HUES64 (cell line): ENCODE measurements at regions not wholly inside any gene's neighbourhood (a gene's known extent, or its start where the extent isn't known, plus 50 kb on each side); places are given as distances from the start of the nearest gene placed in this dataset.

Experiments
- H3K27ac ChIP-seq: 2 replicates; pipeline ENCODE4 v1.7.0; 2013; ENCODE audit warnings: low read depth, low read length, inconsistent platforms
- H3K27me3 ChIP-seq: 2 replicates; pipeline ENCODE4 v1.6.1; 2013; ENCODE audit warnings: mild to moderate bottlenecking, low read length; ENCODE audit not compliant: insufficient read depth
- H3K36me3 ChIP-seq: 2 replicates; pipeline ENCODE4 v1.6.1; 2013; ENCODE audit warnings: mild to moderate bottlenecking, low read length; ENCODE audit not compliant: insufficient read depth
- H3K4me1 ChIP-seq: 2 replicates; pipeline ENCODE4 v1.6.1; 2013; ENCODE audit warnings: mild to moderate bottlenecking, low read length, moderate library complexity; ENCODE audit not compliant: insufficient read depth
- H3K4me3 ChIP-seq: 2 replicates; pipeline ENCODE4 v1.5.1; 2013; ENCODE audit warnings: mild to moderate bottlenecking, low read length, moderate library complexity
- H3K9ac ChIP-seq: 2 replicates; pipeline ENCODE4 v1.6.1; 2013; ENCODE audit warnings: mild to moderate bottlenecking, low read depth, low read length
- H3K9me3 ChIP-seq: 2 replicates; pipeline ENCODE4 v1.6.1; 2013; ENCODE audit warnings: low read depth, low read length; ENCODE audit not compliant: insufficient read depth
- WGBS: fragments of 150-250, 120-280 bp; methylation state at CpG from one replicate; pipeline ENCODE4 v1.1.7; 2013; ENCODE audit warnings: missing lambda C conversion rate; 5-methylcytosine and 5-hydroxymethylcytosine counted together

- H3K27me3 ChIP-seq = no peaks in the 10 kb centered on the region
- no peaks in the 10 kb centered on the region for H3K4me1 ChIP-seq
- WGBS = 83% methylated on average over 1 of the region's 1 CpG
- 0 out of 2 replicates have a peak, but pooled peaks cover 3% of the 10 kb centered on the region for H3K9me3 ChIP-seq
- H3K9ac ChIP-seq = no peak overlapping the region
- no peak overlapping the region for H3K4me3 ChIP-seq
- H3K27ac ChIP-seq = no peak overlapping the region
- no peaks in the 10 kb centered on the region for H3K36me3 ChIP-seq
Observed at GRCh38 chr4:129682586-129682985, 586.6 kb downstream of the C4orf33 start.

- Histone ChIP-seq H3K4me1 (peaks cover 26% of the 10 kb centered on the region), H3K9me3 (no peaks in the 10 kb centered on the region), H3K9ac (no peak overlapping the region), H3K27ac (no peak overlapping the region), H3K27me3 (no peaks in the 10 kb centered on the region), H3K36me3 (no peaks in the 10 kb centered on the region), H3K4me3 (no peak overlapping the region)
Observed at GRCh38 chr4:129707949-129708348, 612.0 kb downstream of the C4orf33 start.

- no peak overlapping the region for H3K9ac ChIP-seq
- no peaks in the 10 kb centered on the region for H3K36me3 ChIP-seq
- no peak overlapping the region for H3K27ac ChIP-seq
- no peak overlapping the region for H3K4me3 ChIP-seq
- H3K9me3 ChIP-seq = no peaks in the 10 kb centered on the region
- 84% methylated on average over 4 of the region's 4 CpGs for WGBS
- no peaks in the 10 kb centered on the region for H3K27me3 ChIP-seq
- peaks cover 26% of the 10 kb centered on the region for H3K4me1 ChIP-seq
Observed at GRCh38 chr4:129708784-129709183, 612.8 kb downstream of the C4orf33 start.

- 90% methylated on average over 1 of the region's 1 CpG for WGBS
- Histone ChIP-seq H3K27me3 (no peaks in the 10 kb centered on the region), H3K27ac (no peak overlapping the region), H3K4me1 (no peaks in the 10 kb centered on the region), H3K4me3 (no peak overlapping the region), H3K9ac (no peak overlapping the region), H3K36me3 (no peaks in the 10 kb centered on the region), H3K9me3 (no peaks in the 10 kb centered on the region)
Observed at GRCh38 chr4:129738175-129738574, 642.2 kb downstream of the C4orf33 start.

GRCh38 chr4:129747756-129748155, 651.8 kb downstream of the C4orf33 start:
- Histone ChIP-seq H3K9ac (no peak overlapping the region), H3K4me1 (no peaks in the 10 kb centered on the region), H3K27me3 (no peaks in the 10 kb centered on the region), H3K27ac (no peak overlapping the region), H3K4me3 (no peak overlapping the region), H3K36me3 (no peaks in the 10 kb centered on the region), H3K9me3 (no peaks in the 10 kb centered on the region)
- WGBS = 85% methylated on average over 2 of the region's 2 CpGs

GRCh38 chr4:129748991-129749390, 653.0 kb downstream of the C4orf33 start:
- H3K9me3 ChIP-seq = no peaks in the 10 kb centered on the region
- H3K27me3 ChIP-seq = no peaks in the 10 kb centered on the region
- H3K4me3 ChIP-seq = no peak overlapping the region
- H3K36me3 ChIP-seq = no peaks in the 10 kb centered on the region
- no peaks in the 10 kb centered on the region for H3K4me1 ChIP-seq
- WGBS = 94% methylated on average over 1 of the region's 1 CpG
- H3K27ac ChIP-seq = no peak overlapping the region
- H3K9ac ChIP-seq = no peak overlapping the region

- 94% methylated on average over 2 of the region's 2 CpGs for WGBS
- no peak overlapping the region for H3K4me3 ChIP-seq
- no peaks in the 10 kb centered on the region for H3K4me1 ChIP-seq
- H3K27me3 ChIP-seq = no peaks in the 10 kb centered on the region
- no peaks in the 10 kb centered on the region for H3K36me3 ChIP-seq
- H3K9me3 ChIP-seq = no peaks in the 10 kb centered on the region
- H3K27ac ChIP-seq = no peak overlapping the region
- no peak overlapping the region for H3K9ac ChIP-seq
Observed at GRCh38 chr4:129751646-129752045, 655.7 kb downstream of the C4orf33 start.

GRCh38 chr4:129783596-129783995, 687.6 kb downstream of the C4orf33 start:
- Histone ChIP-seq H3K27ac (no peak overlapping the region), H3K36me3 (no peaks in the 10 kb centered on the region), H3K9ac (no peak overlapping the region), H3K27me3 (no peaks in the 10 kb centered on the region), H3K9me3 (no peaks in the 10 kb centered on the region), H3K4me3 (no peak overlapping the region), H3K4me1 (no peaks in the 10 kb centered on the region)
- 96% methylated on average over 5 of the region's 5 CpGs for WGBS

- Histone ChIP-seq H3K27ac (no peak overlapping the region), H3K9me3 (no peaks in the 10 kb centered on the region), H3K36me3 (no peaks in the 10 kb centered on the region), H3K27me3 (no peaks in the 10 kb centered on the region), H3K4me3 (no peak overlapping the region), H3K9ac (no peak overlapping the region), H3K4me1 (no peaks in the 10 kb centered on the region)
- 95% methylated on average over 3 of the region's 3 CpGs for WGBS
Observed at GRCh38 chr4:129788486-129788885, 692.5 kb downstream of the C4orf33 start.

GRCh38 chr4:129804461-129804981, 708.6 kb downstream of the C4orf33 start:
- WGBS = 93% methylated on average over 3 of the region's 5 CpGs

GRCh38 chr4:129806986-129807385, 711.0 kb downstream of the C4orf33 start:
- Histone ChIP-seq H3K27ac (no peak overlapping the region), H3K27me3 (no peaks in the 10 kb centered on the region), H3K36me3 (no peaks in the 10 kb centered on the region), H3K9ac (no peak overlapping the region), H3K9me3 (no peaks in the 10 kb centered on the region), H3K4me3 (no peak overlapping the region), H3K4me1 (peaks cover 19% of the 10 kb centered on the region)

More at GRCh38 chr4:129804461-129804981, 708.6 kb downstream of the C4orf33 start:
- Histone ChIP-seq H3K9ac (no peak overlapping the region), H3K9me3 (no peaks in the 10 kb centered on the region), H3K4me1 (peaks cover 19% of the 10 kb centered on the region), H3K36me3 (no peaks in the 10 kb centered on the region), H3K4me3 (no peak overlapping the region), H3K27me3 (no peaks in the 10 kb centered on the region), H3K27ac (no peak overlapping the region)

GRCh38 chr4:129808242-129808641, 712.3 kb downstream of the C4orf33 start:
- 88% methylated on average over 1 of the region's 1 CpG for WGBS
- Histone ChIP-seq H3K9ac (no peak overlapping the region), H3K27me3 (no peaks in the 10 kb centered on the region), H3K4me1 (peaks cover 19% of the 10 kb centered on the region), H3K27ac (no peak overlapping the region), H3K36me3 (no peaks in the 10 kb centered on the region), H3K9me3 (no peaks in the 10 kb centered on the region), H3K4me3 (no peak overlapping the region)
